Loucy (cell line): ENCODE measurements at regions not wholly inside any gene's neighbourhood (a gene's known extent, or its start where the extent isn't known, plus 50 kb on each side); places are given as distances from the start of the nearest gene placed in this dataset.

ENCODE experiments used
- EZH2phosphoT487 ChIP-seq: fragments of 200-600 bp; IDR thresholded peaks from 2 replicates; pipeline ENCODE4 v1.6.1; 2018; ENCODE audit warnings: antibody characterized with exemption, mild to moderate bottlenecking, moderate library complexity, borderline replicate concordance
- TF ChIP-seq, protein P1 (sequence below): fragments of 200-600 bp; sonication (generic); conservative IDR thresholded peaks from 2 replicates; pipeline ENCODE4 v1.5.1; 2014; ENCODE audit warnings: mild to moderate bottlenecking, antibody characterized with exemption, low read length

DNA sequence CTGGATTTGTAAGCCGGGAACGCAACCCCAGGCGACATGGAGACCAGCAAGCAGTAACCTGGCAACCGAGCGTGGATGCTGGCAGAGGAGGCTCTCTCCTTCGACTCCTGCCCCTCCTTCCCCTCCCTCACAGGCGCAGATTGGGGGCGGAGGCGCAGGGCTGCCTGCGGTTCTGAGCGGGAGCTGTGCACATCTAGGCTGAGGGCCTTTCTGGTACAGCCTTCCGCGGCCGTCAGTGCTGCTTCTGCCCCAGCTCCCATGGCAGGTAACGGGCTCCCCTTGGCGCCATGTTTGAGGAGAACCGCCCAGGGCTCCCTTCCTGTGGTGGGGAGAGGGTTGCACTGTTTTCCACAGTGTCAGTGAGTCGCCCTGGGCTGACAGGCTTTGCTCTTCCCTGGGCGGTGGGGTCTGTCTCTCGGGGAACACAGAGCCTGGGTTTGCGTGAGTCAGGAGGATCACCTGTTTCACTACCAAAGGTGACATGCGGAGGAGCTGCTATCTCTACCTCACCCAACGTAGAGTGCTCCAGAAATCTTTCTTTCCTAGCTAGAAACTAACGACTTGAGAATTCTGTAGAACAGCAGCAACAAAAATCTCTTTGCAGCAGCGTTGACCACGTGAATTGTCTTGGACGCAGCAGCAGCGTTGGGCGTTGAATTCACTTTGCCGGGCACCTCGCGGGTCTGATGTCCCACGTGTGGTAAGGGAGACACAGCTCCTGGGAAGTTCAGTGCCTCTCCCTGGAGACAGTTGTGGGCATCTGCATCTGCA is 154.8 kb upstream of the COBL start:
- TF ChIP-seq, protein P1, sequence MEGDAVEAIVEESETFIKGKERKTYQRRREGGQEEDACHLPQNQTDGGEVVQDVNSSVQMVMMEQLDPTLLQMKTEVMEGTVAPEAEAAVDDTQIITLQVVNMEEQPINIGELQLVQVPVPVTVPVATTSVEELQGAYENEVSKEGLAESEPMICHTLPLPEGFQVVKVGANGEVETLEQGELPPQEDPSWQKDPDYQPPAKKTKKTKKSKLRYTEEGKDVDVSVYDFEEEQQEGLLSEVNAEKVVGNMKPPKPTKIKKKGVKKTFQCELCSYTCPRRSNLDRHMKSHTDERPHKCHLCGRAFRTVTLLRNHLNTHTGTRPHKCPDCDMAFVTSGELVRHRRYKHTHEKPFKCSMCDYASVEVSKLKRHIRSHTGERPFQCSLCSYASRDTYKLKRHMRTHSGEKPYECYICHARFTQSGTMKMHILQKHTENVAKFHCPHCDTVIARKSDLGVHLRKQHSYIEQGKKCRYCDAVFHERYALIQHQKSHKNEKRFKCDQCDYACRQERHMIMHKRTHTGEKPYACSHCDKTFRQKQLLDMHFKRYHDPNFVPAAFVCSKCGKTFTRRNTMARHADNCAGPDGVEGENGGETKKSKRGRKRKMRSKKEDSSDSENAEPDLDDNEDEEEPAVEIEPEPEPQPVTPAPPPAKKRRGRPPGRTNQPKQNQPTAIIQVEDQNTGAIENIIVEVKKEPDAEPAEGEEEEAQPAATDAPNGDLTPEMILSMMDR = no peak
- no peak for TF ChIP-seq EZH2phosphoT487
